NT2/D1 (cell line): ENCODE measurements at regions not wholly inside any gene's neighbourhood (a gene's known extent, or its start where the extent isn't known, plus 50 kb on each side); places are given as distances from the start of the nearest gene placed in this dataset.

Source experiments
- SUZ12 ChIP-seq: IDR thresholded peaks from 2 replicates; pipeline ENCODE4 v1.6.1; 2011; ENCODE audit not compliant: insufficient read length, insufficient read depth; ENCODE audit errors: extremely low read depth
- YY1 ChIP-seq: IDR thresholded peaks from 2 replicates; pipeline ENCODE4 v1.6.1; 2011; ENCODE audit not compliant: insufficient read length, insufficient read depth
- ZNF274 ChIP-seq: IDR thresholded peaks from 2 replicates; pipeline ENCODE4 v1.6.1; 2011; ENCODE audit warnings: mild to moderate bottlenecking, low read depth, low read length

GRCh38 chr21:17071093-17071492, 441.8 kb upstream of the CXADR start:
- TF ChIP-seq YY1 (no peak), SUZ12 (no peak), ZNF274 (no peak)
